ENCODE measurements at regions not wholly inside any gene's neighbourhood (a gene's known extent, or its start where the extent isn't known, plus 50 kb on each side); places are given as distances from the start of the nearest gene placed in this dataset.
"Not testable (repeated sequence)": the region's sequence is repeated elsewhere in the genome, so short reads cannot be mapped to it uniquely, and the experiment has no call there.

DNA sequence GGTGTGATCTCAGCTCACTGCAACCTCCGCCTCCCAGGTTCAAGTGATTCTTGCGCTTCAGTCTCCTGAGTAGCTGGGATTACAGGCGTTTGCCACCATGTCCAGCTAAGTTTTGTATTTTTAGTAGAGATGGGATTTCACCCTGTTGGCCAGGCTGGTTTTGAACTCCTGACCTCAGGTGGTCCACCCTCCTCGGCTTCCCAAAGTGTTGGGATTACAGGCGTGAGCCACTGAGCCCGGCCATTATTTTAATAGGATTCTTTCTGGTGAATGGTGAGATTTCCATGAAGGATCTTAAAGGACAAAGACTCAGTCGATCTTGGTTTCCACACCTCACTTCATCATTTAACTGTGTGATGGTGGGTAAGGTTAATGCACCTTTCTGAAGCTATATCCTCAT lies 183.8 kb upstream of the ZNF217 start:
- not testable (repeated sequence) for DNase-seq (ENCODE audit: low spot score); ATAC-seq

GRCh38 chr20:53776858-53777257 lies 183.2 kb upstream of the ZNF217 start:
- DNase-seq (ENCODE audit: low spot score) (no peak), ATAC-seq (no peak)

- ATAC-seq (no peak), DNase-seq (ENCODE audit: low spot score) (no peak)
Observed at GRCh38 chr20:53774461-53775203, 181.0 kb upstream of the ZNF217 start.

GRCh38 chr20:53773792-53774401 lies 180.3 kb upstream of the ZNF217 start:
- ATAC-seq (no peak), DNase-seq (ENCODE audit: low spot score) (no peak)

GRCh38 chr20:53773066-53773791 lies 179.6 kb upstream of the ZNF217 start:
- ATAC-seq = peak; percentile 75
- DNase-seq (ENCODE audit: low spot score) = not testable (repeated sequence)

DNA sequence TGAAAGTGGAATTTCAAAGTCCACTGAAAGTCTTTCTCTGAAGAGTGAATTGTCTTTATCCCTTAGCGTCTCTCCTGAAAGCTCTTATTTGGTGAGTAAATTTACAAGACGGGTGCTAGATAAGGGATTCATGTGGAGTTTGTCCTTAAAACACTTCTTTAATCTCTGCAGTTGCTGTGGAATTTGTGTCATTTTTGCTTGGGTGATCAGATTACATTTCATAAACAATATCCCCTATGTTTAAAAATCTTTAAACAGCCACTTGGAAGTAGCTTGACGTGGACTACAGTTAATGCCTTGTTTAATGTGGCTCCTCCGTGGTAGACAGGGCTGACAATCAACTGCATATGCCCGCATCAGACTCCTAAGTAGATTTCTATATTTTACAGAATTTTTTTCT lies 175.4 kb upstream of the ZNF217 start:
- DNase-seq (ENCODE audit: low spot score) = no peak
- no peak for ATAC-seq

DNA sequence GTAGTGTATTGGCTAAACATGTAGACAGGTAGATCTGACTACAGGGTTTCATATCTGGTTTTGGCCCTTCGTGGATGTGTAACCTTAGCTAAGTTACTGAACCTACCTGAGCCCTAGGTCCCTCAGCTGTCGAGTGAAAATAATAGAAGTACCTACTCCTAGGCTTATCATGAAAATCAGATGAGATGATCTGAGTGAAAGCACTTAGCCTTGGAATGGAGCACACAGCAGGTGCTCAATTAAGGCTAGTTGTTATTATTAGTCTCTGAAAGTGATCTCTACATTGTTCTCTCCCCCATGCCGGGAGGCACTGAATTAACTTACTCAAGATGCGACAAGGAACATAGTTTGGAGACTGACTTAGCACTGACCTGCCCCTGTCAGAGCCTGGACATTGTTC lies 174.7 kb upstream of the ZNF217 start:
- ATAC-seq = no peak
- no peak for DNase-seq (ENCODE audit: low spot score)

DNA sequence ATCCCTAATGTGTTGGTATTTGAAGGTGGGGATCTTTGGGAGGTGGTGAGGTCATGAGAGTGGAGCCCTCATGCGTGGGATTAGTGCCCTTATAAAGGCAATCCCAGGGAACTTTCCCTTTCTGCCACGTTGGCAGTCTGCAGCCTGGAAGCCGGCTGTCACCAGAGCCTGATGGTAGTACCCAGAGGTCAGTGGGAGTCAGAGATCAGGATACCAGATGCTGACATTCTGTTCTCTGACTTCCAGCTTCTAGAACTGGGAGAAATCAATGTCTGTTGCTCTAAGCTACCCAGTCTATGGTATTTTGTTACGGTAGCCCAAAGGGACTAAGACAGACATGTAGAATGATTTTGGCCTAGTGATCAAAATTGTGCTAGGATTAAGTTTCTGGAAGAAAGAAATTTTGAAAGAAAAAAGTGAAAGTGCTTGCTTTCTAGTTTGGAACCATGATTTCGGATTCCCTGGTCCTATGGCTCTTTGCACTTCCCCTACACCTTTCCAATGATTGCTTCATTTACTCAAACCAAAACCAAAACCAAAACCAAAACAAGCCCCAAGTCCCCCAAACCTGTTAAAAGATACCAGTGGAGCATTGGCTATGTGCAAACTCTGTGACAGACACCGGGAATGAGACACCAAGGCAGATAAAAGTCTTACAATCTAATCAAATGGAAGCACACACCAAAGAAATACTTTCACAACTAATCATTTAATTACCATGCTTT lies 173.7 kb upstream of the ZNF217 start:
- DNase-seq (ENCODE audit: low spot score) (peak; percentile 58), ATAC-seq (peak; percentile 74)

- no peak for DNase-seq (ENCODE audit: low spot score)
- no peak for ATAC-seq
Observed at GRCh38 chr20:53764415-53764800, 170.8 kb upstream of the ZNF217 start.

GRCh38 chr20:53763707-53764414 lies 170.2 kb upstream of the ZNF217 start:
- peak; percentile 62 for DNase-seq (ENCODE audit: low spot score)
- peak; percentile 77 for ATAC-seq

GRCh38 chr20:53762423-53762798 lies 168.8 kb upstream of the ZNF217 start:
- not testable (repeated sequence) for ATAC-seq; DNase-seq (ENCODE audit: low spot score)

- no peak for DNase-seq (ENCODE audit: low spot score)
- ATAC-seq = no peak
Observed at GRCh38 chr20:53760025-53760441, 166.4 kb upstream of the ZNF217 start.

- ATAC-seq = no peak
- DNase-seq (ENCODE audit: low spot score) = no peak
Observed at GRCh38 chr20:53757472-53757913, 163.9 kb upstream of the ZNF217 start.

- DNase-seq (ENCODE audit: low spot score) (no peak), ATAC-seq (no peak)
Observed at GRCh38 chr20:53755733-53756531, 162.3 kb upstream of the ZNF217 start.

DNA sequence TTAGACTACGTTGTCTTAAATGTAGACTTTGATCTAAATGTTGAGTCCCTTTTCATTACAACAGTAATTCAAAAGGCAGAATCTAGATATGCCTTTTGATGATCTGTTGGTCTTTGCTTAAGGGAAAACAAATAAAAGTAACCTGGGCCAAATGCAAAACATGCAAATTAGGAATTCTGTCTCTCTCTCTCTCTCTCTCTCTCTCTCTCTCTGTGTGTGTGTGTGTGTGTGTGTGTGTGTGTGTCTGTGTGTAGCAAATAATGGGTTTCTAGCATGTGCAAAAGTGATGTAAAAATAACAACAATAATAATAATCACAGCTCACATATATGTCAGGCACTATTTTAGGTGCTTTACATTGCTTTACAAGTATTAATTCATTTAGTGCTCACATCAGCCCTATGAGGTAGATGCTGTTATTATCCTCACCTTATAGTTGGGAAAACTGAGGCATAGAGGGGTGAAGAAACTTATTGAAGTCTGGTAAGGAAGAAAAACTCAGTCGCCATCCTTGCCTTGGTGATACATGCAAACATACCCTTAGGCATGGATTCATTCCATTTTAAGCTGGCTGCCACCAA lies 160.3 kb upstream of the ZNF217 start:
- DNase-seq (ENCODE audit: low spot score) (no peak), ATAC-seq (no peak)

DNA sequence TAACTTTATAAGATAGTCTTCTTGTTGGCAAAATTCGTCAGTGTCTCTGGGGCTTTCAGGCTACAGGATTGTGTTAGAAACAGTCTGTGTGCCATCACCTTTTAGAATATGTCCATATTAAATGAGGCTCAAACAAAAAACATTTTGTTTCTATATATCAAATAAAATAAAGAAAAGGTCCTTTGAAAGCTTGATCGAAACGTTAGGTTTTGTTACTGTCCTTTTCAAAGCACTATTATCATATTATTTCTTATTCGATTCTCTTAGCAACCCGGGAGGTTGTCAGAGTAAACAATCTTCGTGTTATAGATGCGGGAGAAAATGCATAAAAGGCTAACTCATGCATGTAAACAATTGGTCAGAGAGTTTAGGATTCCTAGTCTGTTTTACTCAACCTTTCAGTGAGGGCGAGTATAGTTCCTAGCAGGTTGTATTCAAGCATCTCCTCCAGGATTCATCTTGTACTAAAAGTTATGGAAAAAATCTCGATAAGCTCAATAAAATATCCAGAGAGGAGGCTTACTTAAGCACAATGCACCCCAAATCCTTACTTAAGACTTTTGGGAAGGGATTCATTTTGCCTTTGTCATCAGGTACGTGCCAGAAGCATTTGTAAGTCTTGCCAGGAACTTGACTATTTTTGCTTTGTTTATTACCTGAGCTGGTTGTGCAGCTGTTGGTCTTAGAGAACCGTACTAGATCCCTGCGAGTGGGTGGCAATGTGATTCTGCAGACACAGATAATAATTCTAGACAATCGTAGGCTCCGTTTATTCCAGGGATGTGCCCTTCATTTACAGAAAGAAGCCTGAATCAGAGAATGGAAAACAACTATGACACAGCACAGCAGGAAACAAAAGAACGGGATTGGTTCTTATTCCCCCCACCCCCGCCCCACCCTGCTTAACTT lies 159.6 kb upstream of the ZNF217 start:
- no peak for ATAC-seq
- no peak for DNase-seq (ENCODE audit: low spot score)

DNA sequence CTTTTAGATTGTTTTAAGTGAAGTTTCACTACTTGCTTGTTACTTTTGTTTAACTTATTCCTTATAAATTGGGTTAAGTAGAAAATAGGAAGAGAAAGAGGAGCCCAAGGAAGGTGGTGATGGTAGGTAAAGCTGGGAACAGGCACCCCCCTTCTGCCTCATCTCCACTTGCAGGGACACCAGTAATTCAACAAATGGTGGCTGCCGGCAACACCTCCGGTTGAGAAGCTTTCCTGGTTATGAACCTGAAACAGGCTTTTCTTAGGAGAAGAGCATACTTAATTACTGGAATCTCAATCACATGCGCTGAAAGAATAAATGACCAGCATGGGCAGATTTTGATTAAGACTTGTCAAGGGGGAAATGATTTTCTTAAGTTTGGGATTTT lies 158.9 kb upstream of the ZNF217 start:
- ATAC-seq (no peak), DNase-seq (ENCODE audit: low spot score) (no peak)

- ATAC-seq (no peak), DNase-seq (ENCODE audit: low spot score) (no peak)
Observed at GRCh38 chr20:53751620-53752318, 158.1 kb upstream of the ZNF217 start.
